Heart left ventricle (tissue), 13 donors: ENCODE measurements at regions not wholly inside any gene's neighbourhood (a gene's known extent, or its start where the extent isn't known, plus 50 kb on each side); places are given as distances from the start of the nearest gene placed in this dataset.

Experiments
- CTCF ChIP-seq, 12 donors: fragments of 200-600 bp; sonication (generic) in 4 of 12; IDR thresholded peaks; one replicate each; pipeline versions ENCODE4 v1.5.0 to v1.8.0; 2018 to 2022; ENCODE audit warnings: antibody characterized with exemption in 12 of 12, mild to moderate bottlenecking in 5 of 12
- POLR2A ChIP-seq, 2 donors: fragments of 450-650 bp; IDR thresholded peaks; one replicate each; pipeline ENCODE4 v1.6.1; 2017; ENCODE audit warnings: antibody characterized with exemption in 2 of 2, mild to moderate bottlenecking in 2 of 2, moderate library complexity in 2 of 2
- donor health status: ischemic (EF 13 %, LVEDD 7.1; RV severe dilation, severe dysfunction).
- donor health status: DM: no; HTN: yes; CAD: no.
- donor health status: DM: no; HTN: no; CAD: no.
- donor health status: ischemic (EF 25% LVEDD 6.9; RV normal size, moderate dysfunction).
- donor health status: ischemic (EF 25% LVEDD 5.7; RV mildly dilated, moderate dysfunction).
- donor health status: ischemic (EF 35%, LVEDD 5.7; RV mildly dilated, moderate dysfunction).
- donor health status: nonischemic (EF 11% LVEDD 7.7; RV severe dilation, severe dysfunction).
- donor health status: DM: yes; HTN: yes; CAD: no.
- donor health status: PGD.
- donor health status: ischemic (EF 29% LVEDD 5.4; RV normal size, mild dysfunction).
- donor health status: nonischemic (EF 23%, LVEDD 6.1; RV moderate dilation, normal function).

DNA sequence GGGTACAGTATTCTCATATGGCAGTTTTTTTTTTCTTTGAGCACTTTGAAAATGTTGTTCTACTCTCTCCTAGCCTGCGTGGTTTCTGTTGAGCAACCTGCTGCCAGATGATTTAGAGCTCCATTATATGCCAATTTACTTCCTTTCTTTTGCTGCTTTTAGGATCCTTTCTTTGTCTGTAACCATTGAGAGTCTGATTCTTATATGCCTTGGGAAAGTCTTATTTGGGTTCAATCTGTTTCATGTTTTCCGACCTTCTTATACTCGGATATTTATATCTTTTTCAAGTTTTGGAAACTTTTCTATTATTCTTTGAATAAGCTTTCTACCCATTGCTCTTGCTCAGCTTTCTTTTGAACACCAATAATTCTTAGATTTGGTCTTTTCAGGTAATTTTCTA is 138.1 kb upstream of the RAG2 start:
- TF ChIP-seq CTCF (IDR thresholded peaks at IDR 0.05) (no peak), POLR2A (IDR thresholded peaks at IDR 0.05) (no peak)
